Spinal cord (tissue), 9 donors: ENCODE measurements at regions not wholly inside any gene's neighbourhood (a gene's known extent, or its start where the extent isn't known, plus 50 kb on each side); places are given as distances from the start of the nearest gene placed in this dataset.
A peak's percentile ranks its signal among the peaks of the same experiment; 100 is the strongest.
"Not testable (repeated sequence)": the region's sequence is repeated elsewhere in the genome, so short reads cannot be mapped to it uniquely, and the experiment has no call there.

Experiments
- DNase-seq, 6 donors: peaks; one replicate each; pipeline versions ENCODE4 v3.0.0 to v3.0.0-alpha.2; 2013 to 2015; ENCODE audit warnings: low spot score in 6 of 6, low read depth in 4 of 6
- H3K27ac ChIP-seq: one replicate; pipeline ENCODE4 v1.5.1; 2013; ENCODE audit warnings: low read depth, low read length, control low read depth
- H3K27me3 ChIP-seq: one replicate; pipeline ENCODE4 v1.6.1; 2013; ENCODE audit warnings: low read length; ENCODE audit not compliant: control insufficient read depth, insufficient read depth
- H3K36me3 ChIP-seq: one replicate; pipeline ENCODE4 v1.6.1; 2013; ENCODE audit warnings: low read length; ENCODE audit not compliant: control insufficient read depth, insufficient read depth
- H3K4me1 ChIP-seq: one replicate; pipeline ENCODE4 v1.6.1; 2013; ENCODE audit warnings: low read length; ENCODE audit not compliant: control insufficient read depth, insufficient read depth
- H3K4me3 ChIP-seq: one replicate; pipeline ENCODE4 v1.5.1; 2013; ENCODE audit warnings: low read depth, low read length, control low read depth
- H3K9me3 ChIP-seq: one replicate; pipeline ENCODE4 v1.6.1; 2013; ENCODE audit warnings: low read length; ENCODE audit not compliant: control insufficient read depth, insufficient read depth
- WGBS: methylation state at CpG from one replicate; pipeline ENCODE4 v1.1.5; 2013; ENCODE audit warnings: missing lambda C conversion rate; ENCODE audit not compliant: insufficient coverage; 5-methylcytosine and 5-hydroxymethylcytosine counted together
- donor health status: healthy.

- WGBS: 33% methylated on average over 2 of the region's 3 CpGs
- H3K27me3 ChIP-seq: no peaks in the 10 kb centered on the region
- H3K4me1 ChIP-seq: peaks cover 4% of the 10 kb centered on the region
Measured at GRCh38 chr11:114801773-114802172, 123.4 kb downstream of the NXPE2 start.

GRCh38 chr11:114802878-114803277 lies 124.6 kb downstream of the NXPE2 start:
- Histone ChIP-seq H3K36me3 (no peaks in the 10 kb centered on the region), H3K27ac (no peak overlapping the region), H3K27me3 (no peaks in the 10 kb centered on the region), H3K9me3 (no peaks in the 10 kb centered on the region), H3K4me1 (peaks cover 4% of the 10 kb centered on the region), H3K4me3 (no peak overlapping the region)
- 89% methylated on average over 5 of the region's 6 CpGs for WGBS
- DNase-seq: no peak

More at GRCh38 chr11:114801773-114802172, 123.4 kb downstream of the NXPE2 start:
- DNase-seq: no peak
- Histone ChIP-seq H3K36me3 (no peaks in the 10 kb centered on the region), H3K27ac (no peak overlapping the region), H3K9me3 (no peaks in the 10 kb centered on the region), H3K4me3 (no peak overlapping the region)

DNA sequence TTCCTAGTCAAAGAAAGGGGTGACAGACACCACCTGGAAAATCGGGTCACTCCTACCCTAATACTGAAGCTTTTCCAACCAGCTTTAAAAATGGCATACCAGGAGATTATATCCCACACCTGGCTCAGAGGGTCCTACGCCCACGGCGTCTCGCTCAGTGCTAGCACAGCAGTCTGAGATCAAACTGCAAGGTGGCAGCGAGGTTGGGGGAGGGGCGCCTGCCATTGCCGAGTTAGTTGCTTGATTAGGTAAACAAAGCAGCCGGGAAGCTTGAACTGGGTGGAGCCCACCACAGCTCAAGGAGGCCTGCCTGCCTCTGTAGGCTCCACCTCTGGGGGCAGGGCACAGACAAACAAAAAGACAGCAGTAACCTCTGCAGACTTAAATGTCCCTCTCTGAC lies 127.1 kb downstream of the NXPE2 start:
- not testable (repeated sequence) for H3K9me3 ChIP-seq, H3K4me1 ChIP-seq, H3K27ac ChIP-seq, DNase-seq, H3K4me3 ChIP-seq, H3K36me3 ChIP-seq, H3K27me3 ChIP-seq
- whole genome bisulfite sequencing: no CpG with 5 or more reads among the region's 9 CpGs

- no peak overlapping the region for H3K27ac ChIP-seq
- no peak overlapping the region for H3K4me3 ChIP-seq
- no peaks in the 10 kb centered on the region for H3K36me3 ChIP-seq
- H3K27me3 ChIP-seq: no peaks in the 10 kb centered on the region
- DNase-seq: no peak
- H3K9me3 ChIP-seq: no peaks in the 10 kb centered on the region
- WGBS: 91% methylated on average over 2 of the region's 3 CpGs
- no peaks in the 10 kb centered on the region for H3K4me1 ChIP-seq
Measured at GRCh38 chr11:114811971-114812370, 133.6 kb downstream of the NXPE2 start.

- WGBS: 43% methylated on average over 3 of the region's 3 CpGs
- no peaks in the 10 kb centered on the region for H3K9me3 ChIP-seq
- H3K4me3 ChIP-seq: no peak overlapping the region
- H3K36me3 ChIP-seq: no peaks in the 10 kb centered on the region
- peaks cover 4% of the 10 kb centered on the region for H3K27me3 ChIP-seq
- H3K4me1 ChIP-seq: peaks cover 5% of the 10 kb centered on the region
- H3K27ac ChIP-seq: no peak overlapping the region
- DNase-seq: no peak
Measured at GRCh38 chr11:114812733-114813132, 134.4 kb downstream of the NXPE2 start.

- no peak overlapping the region for H3K4me3 ChIP-seq
- H3K27ac ChIP-seq: no peak overlapping the region
- 69% methylated on average over 3 of the region's 4 CpGs for WGBS
- no peaks in the 10 kb centered on the region for H3K9me3 ChIP-seq
- peak in 1 of 6 donors; percentile 37 for DNase-seq
- peaks cover 4% of the 10 kb centered on the region for H3K27me3 ChIP-seq
- H3K4me1 ChIP-seq: peaks cover 8% of the 10 kb centered on the region
- H3K36me3 ChIP-seq: no peaks in the 10 kb centered on the region
Measured at GRCh38 chr11:114813189-114813718, 134.9 kb downstream of the NXPE2 start.

DNA sequence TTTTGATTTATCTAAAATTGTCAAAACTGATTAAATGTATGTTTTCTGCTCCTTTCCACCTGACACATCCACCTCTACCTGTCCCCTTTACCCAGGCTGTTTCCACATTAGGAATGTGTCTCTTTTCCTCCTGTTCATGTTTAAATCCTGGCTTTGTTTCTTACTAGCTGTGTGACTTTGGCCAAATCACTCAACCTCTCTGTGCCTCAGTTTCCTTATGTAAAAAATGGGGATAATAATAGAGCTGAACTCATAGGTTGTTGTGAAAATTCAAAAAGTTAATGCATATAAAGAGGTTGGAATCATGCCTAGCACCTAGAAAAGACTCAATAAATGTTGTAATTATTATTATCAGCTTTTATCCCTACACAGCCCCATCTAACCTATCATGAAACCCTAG lies 136.8 kb downstream of the NXPE2 start:
- Histone ChIP-seq H3K27ac (no peak overlapping the region), H3K9me3 (no peaks in the 10 kb centered on the region), H3K4me1 (peaks cover 8% of the 10 kb centered on the region), H3K27me3 (peaks cover 8% of the 10 kb centered on the region), H3K36me3 (no peaks in the 10 kb centered on the region), H3K4me3 (no peak overlapping the region)
- no peak for DNase-seq

- Histone ChIP-seq H3K27ac (no peak overlapping the region), H3K4me1 (peaks cover 8% of the 10 kb centered on the region), H3K9me3 (no peaks in the 10 kb centered on the region), H3K36me3 (no peaks in the 10 kb centered on the region), H3K27me3 (peaks cover 8% of the 10 kb centered on the region), H3K4me3 (no peak overlapping the region)
- 81% methylated on average over 1 of the region's 1 CpG for WGBS
- DNase-seq: no peak
Measured at GRCh38 chr11:114815761-114816160, 137.4 kb downstream of the NXPE2 start.

DNA sequence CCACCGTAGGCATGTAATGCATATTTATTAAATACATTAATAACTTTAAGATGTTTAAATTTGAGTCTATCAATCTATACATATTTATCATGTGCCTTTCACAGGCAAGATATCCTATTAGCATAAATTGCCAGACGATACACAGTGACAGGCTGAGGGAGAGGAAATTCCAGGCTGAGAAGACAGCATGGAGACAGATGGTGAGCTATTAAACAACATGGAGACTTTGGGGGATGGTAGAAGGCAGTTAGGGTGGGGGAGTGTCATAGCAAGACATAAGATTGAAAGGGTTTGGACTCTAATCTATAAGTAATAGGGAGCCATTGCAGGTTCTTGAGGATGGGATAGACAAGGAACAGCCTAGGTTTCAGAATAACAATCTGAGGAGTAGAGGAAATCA lies 138.5 kb downstream of the NXPE2 start:
- Histone ChIP-seq H3K27ac (no peak overlapping the region), H3K27me3 (peaks cover 8% of the 10 kb centered on the region), H3K36me3 (no peaks in the 10 kb centered on the region), H3K9me3 (no peaks in the 10 kb centered on the region), H3K4me1 (peaks cover 8% of the 10 kb centered on the region), H3K4me3 (no peak overlapping the region)
- 100% methylated on average over 1 of the region's 2 CpGs for WGBS
- DNase-seq: peak in 1 of 6 donors; percentile 66

GRCh38 chr11:114818382-114818781 lies 140.1 kb downstream of the NXPE2 start:
- H3K9me3 ChIP-seq: no peaks in the 10 kb centered on the region
- H3K4me1 ChIP-seq: peaks cover 8% of the 10 kb centered on the region
- DNase-seq: no peak
- H3K27ac ChIP-seq: no peak overlapping the region
- 55% methylated on average over 3 of the region's 6 CpGs for WGBS
- no peaks in the 10 kb centered on the region for H3K36me3 ChIP-seq
- H3K27me3 ChIP-seq: peaks cover 8% of the 10 kb centered on the region
- no peak overlapping the region for H3K4me3 ChIP-seq
